CD14-positive monocyte (primary cell): ENCODE measurements at regions not wholly inside any gene's neighbourhood (a gene's known extent, or its start where the extent isn't known, plus 50 kb on each side); places are given as distances from the start of the nearest gene placed in this dataset.

ENCODE experiments used
- DNase-seq, 3 donors: peaks; one replicate each; pipeline ENCODE4 v3.0.0-alpha.2; 2011 to 2022
- H2AFZ ChIP-seq: 2 replicates; pipeline ENCODE4 v1.6.0; 2012; ENCODE audit warnings: mild to moderate bottlenecking, low read depth, low read length, inconsistent platforms; ENCODE audit not compliant: insufficient read depth, poor library complexity, severe bottlenecking
- H3K27ac ChIP-seq, 2 donors: 1 replicate in 1 of 2; 2 replicates in 1 of 2; pipeline ENCODE4 v1.5.1; 2012 to 2013; ENCODE audit warnings: low read length in 2 of 2, control low read depth in 1 of 2, inconsistent platforms in 1 of 2, low read depth in 1 of 2, mild to moderate bottlenecking in 1 of 2
- H3K27me3 ChIP-seq, 2 donors: one replicate each; pipeline versions ENCODE4 v1.6.0 to v1.6.1; 2011 to 2013; ENCODE audit warnings: low read length in 2 of 2; ENCODE audit not compliant: control insufficient read depth in 2 of 2, insufficient read depth in 2 of 2
- H3K36me3 ChIP-seq, 2 donors: replicated peaks in 1 of 2; 1 replicate in 1 of 2; 2 replicates in 1 of 2; pipeline versions ENCODE4 v1.5.1 to v1.6.1; 2012 to 2013; ENCODE audit warnings: low read length in 2 of 2, control low read depth in 1 of 2, inconsistent platforms in 1 of 2, mild to moderate bottlenecking in 1 of 2; ENCODE audit not compliant: insufficient read depth in 2 of 2, control insufficient read depth in 1 of 2
- H3K4me1 ChIP-seq, 2 donors: 1 replicate in 1 of 2; 2 replicates in 1 of 2; pipeline versions ENCODE4 v1.5.1 to v1.6.1; 2012 to 2013; ENCODE audit warnings: low read length in 2 of 2, control low read depth in 1 of 2, inconsistent platforms in 1 of 2, mild to moderate bottlenecking in 1 of 2, moderate library complexity in 1 of 2; ENCODE audit not compliant: insufficient read depth in 2 of 2, control insufficient read depth in 1 of 2
- H3K4me2 ChIP-seq: replicated peaks from 2 replicates; pipeline ENCODE3; 2012; ENCODE audit warnings: low read length, moderate library complexity, mild to moderate bottlenecking; ENCODE audit not compliant: poor library complexity, severe bottlenecking; ENCODE audit errors: extremely low read depth
- H3K4me3 ChIP-seq, 3 experiments: fragments of 200-600 bp in 1 of 3; sonication (generic) in 1 of 3; replicated peaks in 1 of 3; 1 replicate in 2 of 3; 2 replicates in 1 of 3; pipeline ENCODE4 v1.5.1; 2011 to 2013; ENCODE audit warnings: low read length in 3 of 3, mild to moderate bottlenecking in 3 of 3, control low read depth in 2 of 3, low read depth in 2 of 3, inconsistent platforms in 1 of 3, moderate library complexity in 1 of 3
- H3K79me2 ChIP-seq: 2 replicates; pipeline ENCODE4 v1.6.0; 2012; ENCODE audit warnings: mild to moderate bottlenecking, control low read depth, inconsistent platforms, low read length, moderate library complexity; ENCODE audit not compliant: insufficient read depth
- H3K9ac ChIP-seq: 2 replicates; pipeline ENCODE4 v1.6.0; 2017; ENCODE audit warnings: low read length, mild to moderate bottlenecking; ENCODE audit not compliant: insufficient read depth, poor library complexity, severe bottlenecking
- H3K9me3 ChIP-seq, 2 donors: replicated peaks in 1 of 2; 1 replicate in 1 of 2; 2 replicates in 1 of 2; pipeline versions ENCODE4 v1.5.1 to v1.6.1; 2012 to 2013; ENCODE audit warnings: low read length in 2 of 2, control low read depth in 1 of 2; ENCODE audit not compliant: control insufficient read depth in 1 of 2, insufficient read depth in 1 of 2
- H4K20me1 ChIP-seq: 2 replicates; pipeline ENCODE4 v1.6.0; 2012; ENCODE audit warnings: mild to moderate bottlenecking, low read length, control low read depth, moderate library complexity; ENCODE audit not compliant: insufficient read depth
- H3K27ac Mint-ChIP-seq, 7 donors: one replicate each; pipeline ENCODE4 v1.8.0; 2020; ENCODE audit warnings: mild to moderate bottlenecking in 7 of 7, mixed read lengths in 7 of 7, moderate library complexity in 6 of 7, inconsistent platforms in 2 of 7
- H3K27me3 Mint-ChIP-seq, 3 donors: one replicate each; pipeline ENCODE4 v1.8.0; 2021 to 2022; ENCODE audit warnings: low read depth in 3 of 3, mild to moderate bottlenecking in 3 of 3, mixed read lengths in 3 of 3, moderate library complexity in 3 of 3, inconsistent platforms in 1 of 3
- H3K36me3 Mint-ChIP-seq, 2 donors: one replicate each; pipeline ENCODE4 v1.8.0; 2020; ENCODE audit warnings: mixed read lengths in 2 of 2, inconsistent platforms in 1 of 2, mild to moderate bottlenecking in 1 of 2
- H3K4me1 Mint-ChIP-seq: one replicate; pipeline ENCODE4 v1.8.0; 2020; ENCODE audit warnings: mild to moderate bottlenecking, mixed read lengths
- H3K4me3 Mint-ChIP-seq, 2 donors: one replicate each; pipeline ENCODE4 v1.8.0; 2020; ENCODE audit warnings: mild to moderate bottlenecking in 2 of 2, mixed read lengths in 2 of 2, moderate library complexity in 1 of 2
- H3K9me3 Mint-ChIP-seq, 7 donors: one replicate each; pipeline ENCODE4 v1.8.0; 2020 to 2022; ENCODE audit warnings: mixed read lengths in 7 of 7, mild to moderate bottlenecking in 6 of 7, moderate library complexity in 6 of 7, inconsistent platforms in 2 of 7
- CTCF ChIP-seq: fragments of 200-600 bp; IDR thresholded peaks from one replicate; pipeline ENCODE4 v1.8.0; 2022; ENCODE audit warnings: antibody characterized with exemption, mild to moderate bottlenecking
- WGBS: methylation state at CpG from one replicate; pipeline ENCODE4 v1.1.5; 2013; ENCODE audit warnings: missing lambda C conversion rate; ENCODE audit not compliant: insufficient coverage; 5-methylcytosine and 5-hydroxymethylcytosine counted together
- intact Hi-C, 2 donors: fragments of 100-400 bp; cut with micrococcal nuclease; formaldehyde crosslinking; loops; one replicate each; pipeline versions ENCODE4 v1.15.0 to v1.15.1; 2023

- Histone ChIP-seq H4K20me1 (no peaks in the 10 kb centered on the region), H3K9ac (no peak overlapping the region), H3K27ac (no peak overlapping the region), H3K79me2 (no peaks in the 10 kb centered on the region), H3K9me3 (no peaks in the 10 kb centered on the region), H3K4me1 (no peaks in the 10 kb centered on the region), H3K4me3 (no peak overlapping the region), H3K27me3 (no peaks in the 10 kb centered on the region), H2AFZ (no peak overlapping the region), H3K36me3 (no peaks in the 10 kb centered on the region), H3K4me2 (no peak overlapping the region)
- WGBS: 79% methylated on average over 2 of the region's 3 CpGs
- Mint-ChIP-seq H3K9me3 (peaks cover 0 to 3% (median 0%) of the 10 kb centered on the region in 7 donors), H3K27ac (no peak overlapping the region), H3K36me3 (no peaks in the 10 kb centered on the region), H3K27me3 (peaks cover 0 to 7% (median 0%) of the 10 kb centered on the region in 3 donors), H3K4me3 (no peak overlapping the region), H3K4me1 (no peaks in the 10 kb centered on the region)
- no peak for DNase-seq
- no peak for TF ChIP-seq CTCF
- intact Hi-C loops: no loop called here
Observed at GRCh38 chr16:52963212-52963854, 89.4 kb downstream of the CHD9NB start.

- Histone ChIP-seq H3K4me2 (no peak overlapping the region), H3K9me3 (no peaks in the 10 kb centered on the region), H4K20me1 (no peaks in the 10 kb centered on the region), H3K27me3 (no peaks in the 10 kb centered on the region), H3K79me2 (no peaks in the 10 kb centered on the region), H3K9ac (no peak overlapping the region), H3K4me3 (no peak overlapping the region), H3K27ac (no peak overlapping the region), H2AFZ (no peak overlapping the region), H3K36me3 (no peaks in the 10 kb centered on the region), H3K4me1 (no peaks in the 10 kb centered on the region)
- H3K36me3 Mint-ChIP-seq: no peaks in the 10 kb centered on the region
- DNase-seq: no peak
- WGBS: 100% methylated on average over 1 of the region's 1 CpG
- no peaks in the 10 kb centered on the region for H3K4me1 Mint-ChIP-seq
- no peak overlapping the region for H3K4me3 Mint-ChIP-seq
- H3K27ac Mint-ChIP-seq: no peak overlapping the region
- intact Hi-C loops: no loop called here
- H3K27me3 Mint-ChIP-seq: peaks cover 0 to 3% (median 2%) of the 10 kb centered on the region in 3 donors
- no peak for TF ChIP-seq CTCF
- H3K9me3 Mint-ChIP-seq: peaks cover 0 to 6% (median 0%) of the 10 kb centered on the region in 7 donors
Observed at GRCh38 chr16:52958951-52959350, 93.7 kb downstream of the CHD9NB start.
